ENCODE measurements at regions not wholly inside any gene's neighbourhood (a gene's known extent, or its start where the extent isn't known, plus 50 kb on each side); places are given as distances from the start of the nearest gene placed in this dataset.

DNA sequence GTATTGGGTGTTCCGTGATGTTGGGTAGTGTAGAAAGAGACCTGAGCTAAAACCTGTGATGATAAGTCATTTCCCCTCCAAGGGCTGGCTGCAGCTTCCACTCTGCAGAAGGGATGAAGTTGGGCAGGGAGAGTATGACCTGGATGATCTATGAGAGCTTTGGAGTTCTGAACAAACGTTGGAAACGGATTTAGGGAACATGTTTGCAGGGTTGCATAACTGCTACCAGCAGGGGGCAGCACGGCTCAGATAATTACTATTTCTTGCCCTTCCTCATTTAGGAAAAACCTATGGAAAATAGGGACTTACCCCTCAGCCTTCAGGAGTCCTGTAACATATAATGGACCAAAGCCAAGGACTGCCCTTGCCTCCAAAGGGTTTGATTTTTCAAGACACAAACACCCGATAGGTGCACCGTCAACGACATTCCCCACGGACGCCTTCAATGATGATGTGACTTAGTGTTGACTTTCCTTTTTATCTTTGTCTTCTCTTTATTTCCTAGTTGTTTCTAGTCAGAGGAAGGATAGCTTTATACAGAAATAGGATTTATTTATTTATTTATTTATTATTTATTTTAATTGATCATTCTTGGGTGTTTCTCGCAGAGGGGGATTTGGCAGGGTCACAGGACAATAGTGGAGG is 164.9 kb upstream of the SASH1 start:
- Histone ChIP-seq H3K9me3 (no peaks in the 10 kb centered on the region), H3K27ac (no peak overlapping the region), H3K4me3 (ENCODE audit: low read depth in 1 of 2, low read length in 1 of 2) (no peak overlapping the region), H3K27me3 (no peaks in the 10 kb centered on the region), H3K4me1 (ENCODE audit: control insufficient read depth in 1 of 2, insufficient read depth in 1 of 2, low read depth in 1 of 2, low read length in 1 of 2) (no peaks in the 10 kb centered on the region), H3K36me3 (no peaks in the 10 kb centered on the region)
- TF ChIP-seq, protein P1, sequence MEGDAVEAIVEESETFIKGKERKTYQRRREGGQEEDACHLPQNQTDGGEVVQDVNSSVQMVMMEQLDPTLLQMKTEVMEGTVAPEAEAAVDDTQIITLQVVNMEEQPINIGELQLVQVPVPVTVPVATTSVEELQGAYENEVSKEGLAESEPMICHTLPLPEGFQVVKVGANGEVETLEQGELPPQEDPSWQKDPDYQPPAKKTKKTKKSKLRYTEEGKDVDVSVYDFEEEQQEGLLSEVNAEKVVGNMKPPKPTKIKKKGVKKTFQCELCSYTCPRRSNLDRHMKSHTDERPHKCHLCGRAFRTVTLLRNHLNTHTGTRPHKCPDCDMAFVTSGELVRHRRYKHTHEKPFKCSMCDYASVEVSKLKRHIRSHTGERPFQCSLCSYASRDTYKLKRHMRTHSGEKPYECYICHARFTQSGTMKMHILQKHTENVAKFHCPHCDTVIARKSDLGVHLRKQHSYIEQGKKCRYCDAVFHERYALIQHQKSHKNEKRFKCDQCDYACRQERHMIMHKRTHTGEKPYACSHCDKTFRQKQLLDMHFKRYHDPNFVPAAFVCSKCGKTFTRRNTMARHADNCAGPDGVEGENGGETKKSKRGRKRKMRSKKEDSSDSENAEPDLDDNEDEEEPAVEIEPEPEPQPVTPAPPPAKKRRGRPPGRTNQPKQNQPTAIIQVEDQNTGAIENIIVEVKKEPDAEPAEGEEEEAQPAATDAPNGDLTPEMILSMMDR (IDR thresholded peaks at IDR 0.05) = no peak

DNA sequence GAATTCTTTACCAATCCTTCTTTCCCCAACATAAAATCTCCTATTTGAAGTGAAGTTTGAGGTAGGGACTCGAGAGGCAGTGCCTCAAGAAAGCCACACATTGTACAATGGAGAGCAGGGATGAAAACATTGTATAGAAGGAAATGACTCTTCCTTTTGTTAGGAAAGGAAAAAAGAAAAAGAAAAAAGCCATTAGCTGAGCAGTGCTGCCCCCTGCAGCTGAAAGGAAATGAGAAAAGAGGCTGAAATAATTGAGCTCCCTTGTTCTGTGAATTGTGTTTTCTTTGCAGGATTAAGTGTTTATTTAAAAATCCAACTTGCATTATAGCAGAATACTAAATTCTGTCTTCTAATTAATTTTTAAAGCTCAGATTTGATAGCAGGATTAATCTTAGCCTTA is 162.9 kb upstream of the SASH1 start:
- no peaks in the 10 kb centered on the region for H3K36me3 ChIP-seq
- no peak overlapping the region for H3K4me3 ChIP-seq (ENCODE audit: low read depth in 1 of 2, low read length in 1 of 2)
- H3K9me3 ChIP-seq = no peaks in the 10 kb centered on the region
- H3K4me1 ChIP-seq (ENCODE audit: control insufficient read depth in 1 of 2, insufficient read depth in 1 of 2, low read depth in 1 of 2, low read length in 1 of 2) = no peaks in the 10 kb centered on the region
- no peak overlapping the region for H3K27ac ChIP-seq
- TF ChIP-seq, protein P1 (IDR thresholded peaks at IDR 0.05) = no peak
- no peaks in the 10 kb centered on the region for H3K27me3 ChIP-seq

DNA sequence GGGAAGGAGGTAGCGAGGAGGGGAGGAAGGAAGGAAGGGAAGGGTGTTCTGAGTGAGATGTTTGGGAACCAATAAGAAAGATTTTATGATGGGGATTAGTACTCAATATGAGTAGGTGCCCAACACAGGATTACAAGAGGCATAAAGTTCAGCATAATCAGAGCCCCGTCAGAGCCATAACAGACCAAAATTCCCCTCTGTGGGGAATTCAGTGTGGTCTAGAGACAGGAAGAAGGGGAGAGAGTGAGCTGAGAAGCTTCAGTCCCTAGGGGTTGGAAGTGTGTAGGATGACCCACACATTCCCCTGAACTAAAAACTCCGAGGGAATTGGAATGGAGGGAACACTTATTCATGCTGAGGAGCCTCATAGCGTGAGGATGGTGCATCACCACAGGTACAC is 160.3 kb upstream of the SASH1 start:
- H3K4me3 ChIP-seq (ENCODE audit: low read depth in 1 of 2, low read length in 1 of 2) = no peak overlapping the region
- H3K27ac ChIP-seq = no peak overlapping the region
- TF ChIP-seq, protein P1 (IDR thresholded peaks at IDR 0.05) = no peak
- peaks cover 3% of the 10 kb centered on the region for H3K27me3 ChIP-seq
- H3K9me3 ChIP-seq = no peaks in the 10 kb centered on the region
- no peaks in the 10 kb centered on the region for H3K36me3 ChIP-seq
- H3K4me1 ChIP-seq (ENCODE audit: control insufficient read depth in 1 of 2, insufficient read depth in 1 of 2, low read depth in 1 of 2, low read length in 1 of 2) = no peaks in the 10 kb centered on the region

DNA sequence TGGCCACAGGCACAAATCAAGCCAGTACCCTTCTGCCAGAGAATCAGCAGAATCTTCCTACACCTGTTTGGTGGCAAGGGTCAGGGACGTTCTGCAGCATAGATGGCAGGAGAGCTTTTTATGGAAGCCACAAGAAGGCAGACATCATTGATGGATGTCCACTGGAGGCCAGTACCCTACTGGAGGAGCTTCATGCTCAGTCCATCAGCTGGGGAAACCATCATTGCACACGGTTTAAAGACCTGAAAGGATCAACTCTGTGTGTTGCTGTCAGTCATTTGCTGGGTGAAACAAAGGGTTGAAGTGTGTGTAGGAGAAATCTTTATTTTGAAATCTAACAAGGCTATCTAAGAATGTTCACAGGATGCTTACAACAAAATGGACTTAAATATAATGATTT is 158.9 kb upstream of the SASH1 start:
- no peak overlapping the region for H3K4me3 ChIP-seq (ENCODE audit: low read depth in 1 of 2, low read length in 1 of 2)
- TF ChIP-seq, protein P1 (IDR thresholded peaks at IDR 0.05) = no peak
- H3K9me3 ChIP-seq = no peaks in the 10 kb centered on the region
- H3K4me1 ChIP-seq (ENCODE audit: control insufficient read depth in 1 of 2, insufficient read depth in 1 of 2, low read depth in 1 of 2, low read length in 1 of 2) = no peaks in the 10 kb centered on the region
- peaks cover 10% of the 10 kb centered on the region for H3K27me3 ChIP-seq
- H3K27ac ChIP-seq = no peak overlapping the region
- no peaks in the 10 kb centered on the region for H3K36me3 ChIP-seq

DNA sequence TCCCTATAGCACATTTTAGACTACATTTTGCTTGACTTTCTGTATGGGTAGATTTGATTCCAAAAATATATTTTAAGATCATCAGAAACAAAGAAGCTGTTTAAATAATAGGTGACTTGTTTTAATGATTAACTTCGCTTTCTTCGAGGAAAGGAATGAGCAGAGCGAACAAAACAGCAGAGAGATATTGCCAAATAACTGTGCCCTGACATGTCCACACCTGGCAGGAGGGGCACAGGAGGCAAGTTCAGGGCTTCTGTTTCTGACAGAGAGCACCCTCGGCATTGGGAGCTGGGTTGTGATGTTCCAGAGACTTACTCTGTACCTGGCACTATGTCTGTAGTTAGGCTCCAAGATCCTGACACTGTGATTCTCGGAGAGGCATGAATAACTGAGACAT is 155.7 kb upstream of the SASH1 start:
- H3K4me3 ChIP-seq (ENCODE audit: low read depth in 1 of 2, low read length in 1 of 2) = no peak overlapping the region
- H3K4me1 ChIP-seq (ENCODE audit: control insufficient read depth in 1 of 2, insufficient read depth in 1 of 2, low read depth in 1 of 2, low read length in 1 of 2) = no peaks in the 10 kb centered on the region
- peaks cover 10% of the 10 kb centered on the region for H3K27me3 ChIP-seq
- TF ChIP-seq, protein P1 (IDR thresholded peaks at IDR 0.05) = no peak
- H3K9me3 ChIP-seq = no peaks in the 10 kb centered on the region
- no peaks in the 10 kb centered on the region for H3K36me3 ChIP-seq
- no peak overlapping the region for H3K27ac ChIP-seq

Data from neutrophil (primary cell).